DND-41 (cell line): ENCODE measurements at regions not wholly inside any gene's neighbourhood (a gene's known extent, or its start where the extent isn't known, plus 50 kb on each side); places are given as distances from the start of the nearest gene placed in this dataset.

Experiments
- CTCF ChIP-seq: IDR thresholded peaks from 2 replicates; pipeline ENCODE4 v1.5.1; 2012; ENCODE audit warnings: borderline replicate concordance, low read length, moderate library complexity, mild to moderate bottlenecking; ENCODE audit not compliant: poor library complexity, severe bottlenecking; ENCODE audit errors: extremely low read depth
- EZH2 ChIP-seq: IDR thresholded peaks from 3 replicates; pipeline ENCODE4 v1.6.1; 2012; ENCODE audit warnings: borderline replicate concordance, low read depth, mild to moderate bottlenecking, moderate library complexity, low read length, inconsistent platforms; ENCODE audit not compliant: severe bottlenecking

DNA sequence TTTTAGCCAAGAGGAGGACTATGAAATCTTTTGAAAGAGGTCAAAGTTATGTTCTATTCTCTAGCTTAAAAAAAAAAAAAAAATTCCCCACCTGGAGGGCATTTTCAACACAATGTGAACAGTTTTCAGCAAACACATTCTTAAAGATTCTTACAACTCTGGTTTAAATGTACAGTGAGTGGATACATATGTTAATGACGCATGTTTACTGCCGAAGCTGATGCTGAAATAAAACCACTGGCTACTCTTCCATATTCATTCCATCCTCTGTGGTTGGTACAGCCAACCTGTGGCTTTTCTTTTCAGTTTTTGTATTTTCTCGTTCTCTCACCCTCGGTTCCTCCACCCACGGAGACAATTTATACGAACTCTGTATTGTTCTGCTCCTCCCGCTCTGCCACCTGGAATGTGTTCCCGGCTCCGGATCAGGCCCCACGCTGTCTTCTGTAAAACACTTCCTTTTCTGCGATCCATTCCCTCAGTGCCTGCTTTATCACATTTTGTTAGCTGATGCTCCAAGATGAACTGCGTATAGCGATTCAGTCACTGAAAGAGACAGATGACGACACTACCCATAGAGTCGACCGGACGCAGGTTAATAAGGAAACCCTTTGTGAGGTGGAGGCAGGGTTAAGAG lies 466.4 kb upstream of the ARGLU1 start:
- TF ChIP-seq CTCF (no peak), EZH2 (no peak)
